ENCODE measurements at regions not wholly inside any gene's neighbourhood (a gene's known extent, or its start where the extent isn't known, plus 50 kb on each side); places are given as distances from the start of the nearest gene placed in this dataset.

DNA sequence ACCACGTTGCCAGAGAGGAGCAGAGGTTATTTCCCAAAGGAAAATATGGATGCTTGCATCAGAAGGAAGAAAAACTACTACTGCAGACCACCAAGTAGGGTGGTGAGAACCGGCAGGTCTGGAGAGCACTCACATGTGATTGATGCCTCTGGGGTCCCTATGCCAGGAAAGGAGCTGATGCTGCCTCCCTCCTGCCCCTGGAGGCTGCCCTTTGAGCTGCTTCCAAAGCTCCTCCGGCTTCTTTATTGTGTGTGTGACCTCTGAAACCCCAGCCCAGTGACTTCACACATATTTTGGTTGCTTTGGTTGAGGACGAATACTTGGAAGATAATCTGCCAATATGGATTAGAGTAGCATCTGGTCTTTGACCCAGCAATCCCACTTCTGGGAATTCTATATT is 133.4 kb downstream of the AACS start (continued):
- no peak for TF ChIP-seq ZBTB11 (CRISPR knock-in tag; IDR thresholded peaks at IDR 0.05)
- no peak for TF ChIP-seq NKRF (conservative IDR thresholded peaks at IDR 0.05)

DNA sequence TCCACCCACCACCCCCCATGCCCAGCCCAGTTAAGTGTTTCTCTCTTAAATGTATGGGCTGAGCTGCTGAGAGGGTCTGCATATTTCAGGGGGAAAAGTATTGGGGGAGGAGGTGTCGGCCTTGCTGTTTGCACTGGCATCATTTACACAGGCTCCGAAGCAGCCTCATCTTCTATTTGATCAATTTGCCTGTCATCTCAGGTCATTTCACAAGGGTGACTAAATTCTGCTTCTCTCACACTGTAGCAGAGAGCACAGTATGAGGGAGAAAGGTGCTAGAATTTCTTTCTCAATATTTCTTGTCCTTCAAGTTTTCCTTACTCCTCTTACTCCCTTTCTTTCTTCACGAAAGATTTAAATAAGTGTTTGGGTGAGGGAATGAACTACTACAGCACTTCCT is 135.9 kb downstream of the AACS start:
- intact Hi-C loops (cut with micrococcal nuclease; ENCODE audit: unreplicated experiment): no loop called here
- Histone ChIP-seq H3K9ac (ENCODE audit: control insufficient read depth, insufficient read depth, low read length) (no peak overlapping the region), H4K20me1 (ENCODE audit: control insufficient read depth, insufficient read depth) (no peaks in the 10 kb centered on the region), H3K27ac (ENCODE audit: control insufficient read depth, insufficient read depth) (no peak overlapping the region), H3K36me3 (ENCODE audit: control insufficient read depth in 2 of 2, insufficient read depth in 2 of 2, low read length in 1 of 2) (no peaks in the 10 kb centered on the region), H3K4me1 (ENCODE audit: control insufficient read depth, insufficient read depth, low read length) (no peaks in the 10 kb centered on the region), H3K27me3 (replicated peaks in 1 of 2; ENCODE audit: control insufficient read depth in 2 of 2, insufficient read depth in 2 of 2, low read length in 1 of 2) (no peaks in the 10 kb centered on the region), H3K4me3 (no peak overlapping the region), H2AFZ (ENCODE audit: control insufficient read depth, low read depth, low read length) (no peak overlapping the region), H3K9me3 (replicated peaks; ENCODE audit: control insufficient read depth, insufficient read depth, low read length) (no peaks in the 10 kb centered on the region; the same call in 2 of the 3 replicates), H3K79me2 (ENCODE audit: control insufficient read depth, insufficient read depth, low read length) (no peaks in the 10 kb centered on the region), H3K4me2 (ENCODE audit: control insufficient read depth, insufficient read depth) (no peak overlapping the region)
- no peak for ATAC-seq
- POLR2A ChIA-PET: no interaction called here
- WGBS (ENCODE audit: insufficient coverage, insufficient replicate concordance, low lambda C conversion rate, missing lambda C conversion rate): 23% methylated on average over 3 of the region's 3 CpGs
- CTCF ChIA-PET: interaction anchor here (1.1 to 4.0 kb wide), 4 partner anchors 9 to 20 kb away, joined by 3 to 32 read pairs (median 4); no protein-coding TSS in a partner anchor
- BruUV-seq (replicated peaks): no TSS peak
- RAD21 ChIA-PET (ENCODE audit: unreplicated experiment): no interaction called here
- in situ Hi-C loops (cut with MboI): no loop called here
- FAIRE-seq: no peak
- SMC1A ChIA-PET (ENCODE audit: uncharacterized antibody, unreplicated experiment): interaction anchor here (0.8 kb wide), 1 partner anchor 10 kb away, joined by 3 read pairs; no protein-coding TSS in a partner anchor
- no peak for TF ChIP-seq STAT1 (conservative IDR thresholded peaks at IDR 0.05)
- no peak for TF ChIP-seq EED (IDR thresholded peaks at IDR 0.05; ENCODE audit: low read depth)
- TF ChIP-seq FOXK2 (IDR thresholded peaks at IDR 0.05): no peak
- no peak for TF ChIP-seq WRNIP1 (IDR thresholded peaks at IDR 0.05; ENCODE audit: borderline replicate concordance, low read depth, low read length)
- TF ChIP-seq MTA3 (IDR thresholded peaks at IDR 0.05; ENCODE audit: borderline replicate concordance, low read length): no peak
- no peak for TF ChIP-seq NR2C1 (IDR thresholded peaks at IDR 0.05)
- TF ChIP-seq GABPA (IDR thresholded peaks at IDR 0.05; ENCODE audit: low read depth): no peak
- no peak for TF ChIP-seq SP1 (IDR thresholded peaks at IDR 0.05; ENCODE audit: low read depth, low read length)
- no peak for TF ChIP-seq EGR1 (IDR thresholded peaks at IDR 0.05; ENCODE audit: borderline replicate concordance in 1 of 2, low read depth in 2 of 2, low read length in 2 of 2)
- no peak for TF ChIP-seq RAD51 (IDR thresholded peaks at IDR 0.05)
- DNase-seq (ENCODE audit: low read depth, low spot score): no peak
